ENCODE measurements at regions not wholly inside any gene's neighbourhood (a gene's known extent, or its start where the extent isn't known, plus 50 kb on each side); places are given as distances from the start of the nearest gene placed in this dataset.

- Histone ChIP-seq H3K4me3 (ENCODE audit: low read length) (no peak overlapping the region), H3K27ac (ENCODE audit: low read length) (no peak overlapping the region), H3K4me2 (ENCODE audit: low read depth, low read length, poor library complexity, severe bottlenecking) (no peak overlapping the region), H3K9ac (ENCODE audit: low read length) (no peak overlapping the region), H3K36me3 (ENCODE audit: insufficient read depth, low read length) (no peaks in the 10 kb centered on the region), H3K4me1 (ENCODE audit: low read length) (no peaks in the 10 kb centered on the region), H3K79me2 (ENCODE audit: low read length) (no peaks in the 10 kb centered on the region), H2AFZ (ENCODE audit: low read length) (no peak overlapping the region), H3K9me3 (ENCODE audit: low read length) (no peaks in the 10 kb centered on the region), H3K9me2 (replicated peaks; ENCODE audit: insufficient read depth, low read length) (no peaks in the 10 kb centered on the region), H4K20me1 (ENCODE audit: insufficient read depth, low read depth, low read length) (no peaks in the 10 kb centered on the region), H3K27me3 (ENCODE audit: low read length) (no peaks in the 10 kb centered on the region)
- DNase-seq: no peak
Observed at GRCh38 chr11:134760299-134760698, 348.3 kb upstream of the B3GAT1 start.

- Histone ChIP-seq H3K79me2 (ENCODE audit: low read length) (no peaks in the 10 kb centered on the region), H3K27ac (ENCODE audit: low read length) (no peak overlapping the region), H3K9me2 (replicated peaks; ENCODE audit: insufficient read depth, low read length) (no peaks in the 10 kb centered on the region), H3K36me3 (ENCODE audit: insufficient read depth, low read length) (no peaks in the 10 kb centered on the region), H3K4me1 (ENCODE audit: low read length) (no peaks in the 10 kb centered on the region), H3K9me3 (ENCODE audit: low read length) (no peaks in the 10 kb centered on the region), H3K27me3 (ENCODE audit: low read length) (no peaks in the 10 kb centered on the region), H3K9ac (ENCODE audit: low read length) (no peak overlapping the region), H3K4me3 (ENCODE audit: low read length) (no peak overlapping the region), H3K4me2 (ENCODE audit: low read depth, low read length, poor library complexity, severe bottlenecking) (no peak overlapping the region), H4K20me1 (ENCODE audit: insufficient read depth, low read depth, low read length) (no peaks in the 10 kb centered on the region), H2AFZ (ENCODE audit: low read length) (no peak overlapping the region)
- DNase-seq: no peak
Observed at GRCh38 chr11:134759855-134760254, 347.8 kb upstream of the B3GAT1 start.

DNA sequence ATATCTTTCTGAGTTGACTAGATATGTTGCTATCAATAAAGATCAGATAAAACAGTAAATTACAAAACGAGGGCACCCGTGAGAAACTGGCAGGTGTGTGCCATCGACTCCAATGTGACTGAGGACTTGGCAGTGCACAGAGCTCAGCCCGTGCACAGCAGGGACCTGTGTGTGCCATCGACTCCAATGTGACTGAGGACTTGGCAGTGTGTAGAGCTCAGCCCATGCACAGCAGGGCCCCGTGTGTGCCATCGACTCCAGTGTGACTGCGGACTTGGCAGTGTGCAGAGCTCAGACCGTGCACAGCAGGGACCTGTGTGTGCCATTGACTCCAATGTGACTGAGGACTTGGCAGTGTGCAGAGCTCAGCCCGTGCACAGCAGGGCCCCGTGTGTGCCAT lies 347.2 kb upstream of the B3GAT1 start:
- Histone ChIP-seq H3K36me3 (ENCODE audit: insufficient read depth, low read length) (no peaks in the 10 kb centered on the region), H3K9me3 (ENCODE audit: low read length) (no peaks in the 10 kb centered on the region)
- no peak for DNase-seq

GRCh38 chr11:134758342-134758931 lies 346.4 kb upstream of the B3GAT1 start:
- H3K4me1 ChIP-seq (ENCODE audit: low read length): no peaks in the 10 kb centered on the region
- H3K4me3 ChIP-seq (ENCODE audit: low read length): no peak overlapping the region
- no peaks in the 10 kb centered on the region for H3K27me3 ChIP-seq (ENCODE audit: low read length)
- H3K36me3 ChIP-seq (ENCODE audit: insufficient read depth, low read length): no peaks in the 10 kb centered on the region
- no peak for DNase-seq
- no peaks in the 10 kb centered on the region for H3K9me3 ChIP-seq (ENCODE audit: low read length)
- no peak overlapping the region for H2AFZ ChIP-seq (ENCODE audit: low read length)
- H3K4me2 ChIP-seq (ENCODE audit: low read depth, low read length, poor library complexity, severe bottlenecking): no peak overlapping the region
- no peaks in the 10 kb centered on the region for H3K79me2 ChIP-seq (ENCODE audit: low read length)
- H4K20me1 ChIP-seq (ENCODE audit: insufficient read depth, low read depth, low read length): no peaks in the 10 kb centered on the region
- no peak overlapping the region for H3K9ac ChIP-seq (ENCODE audit: low read length)
- no peaks in the 10 kb centered on the region for H3K9me2 ChIP-seq (replicated peaks; ENCODE audit: insufficient read depth, low read length)
- H3K27ac ChIP-seq (ENCODE audit: low read length): no peak overlapping the region

More for the DNA sequence above, 347.2 kb upstream of the B3GAT1 start:
- Histone ChIP-seq H3K9me2 (replicated peaks; ENCODE audit: insufficient read depth, low read length) (no peaks in the 10 kb centered on the region), H2AFZ (ENCODE audit: low read length) (no peak overlapping the region), H3K4me1 (ENCODE audit: low read length) (no peaks in the 10 kb centered on the region), H3K4me2 (ENCODE audit: low read depth, low read length, poor library complexity, severe bottlenecking) (no peak overlapping the region), H3K79me2 (ENCODE audit: low read length) (no peaks in the 10 kb centered on the region), H4K20me1 (ENCODE audit: insufficient read depth, low read depth, low read length) (no peaks in the 10 kb centered on the region), H3K4me3 (ENCODE audit: low read length) (no peak overlapping the region), H3K9ac (ENCODE audit: low read length) (no peak overlapping the region), H3K27me3 (ENCODE audit: low read length) (no peaks in the 10 kb centered on the region), H3K27ac (ENCODE audit: low read length) (no peak overlapping the region)

- Histone ChIP-seq H3K9me3 (ENCODE audit: low read length) (no peaks in the 10 kb centered on the region), H3K4me3 (ENCODE audit: low read length) (no peak overlapping the region), H4K20me1 (ENCODE audit: insufficient read depth, low read depth, low read length) (no peaks in the 10 kb centered on the region), H3K4me2 (ENCODE audit: low read depth, low read length, poor library complexity, severe bottlenecking) (no peak overlapping the region), H3K4me1 (ENCODE audit: low read length) (no peaks in the 10 kb centered on the region), H3K9me2 (replicated peaks; ENCODE audit: insufficient read depth, low read length) (no peaks in the 10 kb centered on the region), H2AFZ (ENCODE audit: low read length) (no peak overlapping the region), H3K9ac (ENCODE audit: low read length) (no peak overlapping the region), H3K36me3 (ENCODE audit: insufficient read depth, low read length) (no peaks in the 10 kb centered on the region), H3K27ac (ENCODE audit: low read length) (no peak overlapping the region), H3K27me3 (ENCODE audit: low read length) (no peaks in the 10 kb centered on the region), H3K79me2 (ENCODE audit: low read length) (no peaks in the 10 kb centered on the region)
- DNase-seq: no peak
Observed at GRCh38 chr11:134757633-134758032, 345.6 kb upstream of the B3GAT1 start.

DNA sequence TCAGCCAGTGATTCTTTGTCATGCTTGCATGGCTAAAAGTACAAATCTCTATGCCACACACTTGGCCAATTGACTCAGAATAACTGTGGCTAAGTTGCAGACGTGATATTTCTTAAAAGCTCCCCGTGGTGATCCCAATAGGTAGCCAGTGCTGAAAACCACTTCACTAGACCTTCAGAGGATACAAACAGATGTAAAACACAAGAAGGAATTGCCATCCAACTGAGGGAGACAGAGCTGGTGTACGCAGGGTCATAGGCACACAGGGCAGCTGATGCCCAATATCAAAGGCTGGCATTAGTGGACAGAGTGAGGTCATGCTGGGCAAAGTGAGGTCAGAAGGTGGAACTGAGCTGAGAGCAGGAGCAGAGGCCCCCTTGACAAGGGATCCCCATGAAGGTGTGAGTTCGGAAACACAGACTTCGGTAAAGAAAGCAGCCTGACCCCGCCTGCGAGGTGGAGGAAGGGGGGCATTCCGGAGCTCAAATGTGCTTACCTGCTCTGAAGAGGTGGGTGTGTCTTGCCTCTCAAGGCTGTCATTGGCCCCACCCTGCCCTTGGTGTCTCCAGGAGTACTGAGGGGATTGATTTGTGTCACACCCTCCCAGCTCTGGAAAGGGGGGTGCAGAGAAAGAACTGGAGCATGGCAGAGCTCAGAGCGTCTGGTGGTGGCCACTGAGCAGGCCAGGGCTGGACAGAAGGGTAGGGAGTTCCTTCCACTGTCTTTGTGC lies 344.9 kb upstream of the B3GAT1 start:
- Histone ChIP-seq H3K4me3 (ENCODE audit: low read length) (no peak overlapping the region), H3K9me2 (replicated peaks; ENCODE audit: insufficient read depth, low read length) (no peaks in the 10 kb centered on the region), H2AFZ (ENCODE audit: low read length) (no peak overlapping the region), H3K27ac (ENCODE audit: low read length) (no peak overlapping the region), H3K9ac (ENCODE audit: low read length) (no peak overlapping the region), H3K9me3 (ENCODE audit: low read length) (no peaks in the 10 kb centered on the region), H4K20me1 (ENCODE audit: insufficient read depth, low read depth, low read length) (no peaks in the 10 kb centered on the region), H3K4me2 (ENCODE audit: low read depth, low read length, poor library complexity, severe bottlenecking) (no peak overlapping the region), H3K36me3 (ENCODE audit: insufficient read depth, low read length) (no peaks in the 10 kb centered on the region), H3K4me1 (ENCODE audit: low read length) (no peaks in the 10 kb centered on the region), H3K27me3 (ENCODE audit: low read length) (no peaks in the 10 kb centered on the region), H3K79me2 (ENCODE audit: low read length) (no peaks in the 10 kb centered on the region)
- DNase-seq: no peak

DNA sequence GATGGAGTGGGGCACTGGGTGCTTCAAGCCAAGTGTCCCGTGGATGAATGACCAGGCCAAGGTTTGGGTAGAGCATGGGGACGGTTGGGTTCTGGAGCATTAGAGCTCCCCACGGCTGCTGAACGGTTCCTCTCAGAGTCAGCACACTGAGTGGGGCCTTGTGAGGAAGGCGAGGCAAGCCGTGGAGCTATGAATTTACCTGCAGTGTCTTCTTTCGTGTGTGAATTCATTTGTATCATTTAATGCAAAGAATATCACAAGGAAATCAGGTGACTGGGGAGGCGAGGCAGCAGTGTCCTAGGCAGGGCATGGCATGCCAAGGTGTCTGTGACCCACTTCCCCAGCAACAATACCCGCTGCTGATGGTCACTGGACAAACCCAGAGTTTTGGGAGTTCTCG lies 343.5 kb upstream of the B3GAT1 start:
- no peaks in the 10 kb centered on the region for H3K27me3 ChIP-seq (ENCODE audit: low read length)
- H3K36me3 ChIP-seq (ENCODE audit: insufficient read depth, low read length): no peaks in the 10 kb centered on the region
- H3K9ac ChIP-seq (ENCODE audit: low read length): no peak overlapping the region
- H3K4me1 ChIP-seq (ENCODE audit: low read length): no peaks in the 10 kb centered on the region
- no peak for DNase-seq
- no peak overlapping the region for H3K4me3 ChIP-seq (ENCODE audit: low read length)
- H3K9me3 ChIP-seq (ENCODE audit: low read length): no peaks in the 10 kb centered on the region
- H3K4me2 ChIP-seq (ENCODE audit: low read depth, low read length, poor library complexity, severe bottlenecking): no peak overlapping the region
- H4K20me1 ChIP-seq (ENCODE audit: insufficient read depth, low read depth, low read length): no peaks in the 10 kb centered on the region
- H3K27ac ChIP-seq (ENCODE audit: low read length): no peak overlapping the region
- H3K79me2 ChIP-seq (ENCODE audit: low read length): no peaks in the 10 kb centered on the region
- H2AFZ ChIP-seq (ENCODE audit: low read length): no peak overlapping the region
- H3K9me2 ChIP-seq (replicated peaks; ENCODE audit: insufficient read depth, low read length): no peaks in the 10 kb centered on the region

DNA sequence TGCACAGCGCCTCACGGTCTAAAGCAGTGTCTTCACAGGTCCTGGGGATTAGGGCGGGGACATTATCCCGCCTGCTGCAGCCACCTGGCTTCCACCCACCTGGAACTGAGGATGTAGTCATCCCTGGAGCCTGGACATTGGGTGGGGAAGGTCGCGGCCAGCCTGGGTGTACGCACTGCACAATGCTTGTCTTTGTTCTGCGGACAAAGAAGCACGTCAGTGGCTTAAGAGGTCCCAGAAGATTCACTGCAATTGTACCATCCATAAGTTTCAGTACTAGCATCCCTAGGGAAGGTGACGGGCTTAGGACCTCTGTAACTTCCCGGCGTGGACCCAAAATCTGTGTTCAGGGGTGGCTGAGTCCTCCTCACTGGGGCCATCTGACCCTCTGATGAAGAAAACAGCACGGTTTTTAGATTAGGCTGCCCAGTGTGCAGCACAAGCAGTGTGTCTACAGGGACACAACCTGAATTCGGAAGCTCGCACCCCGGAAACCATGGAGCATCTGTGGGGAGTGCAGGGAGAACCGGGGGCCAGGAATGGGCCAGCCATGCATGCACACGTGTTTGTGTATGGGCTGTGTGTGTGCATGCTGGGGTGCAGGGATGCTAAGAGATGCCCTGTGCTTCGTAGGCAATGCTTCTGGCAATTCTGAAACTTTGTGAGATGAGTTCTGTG lies 342.6 kb upstream of the B3GAT1 start:
- Histone ChIP-seq H3K79me2 (ENCODE audit: low read length) (no peaks in the 10 kb centered on the region), H3K27me3 (ENCODE audit: low read length) (no peaks in the 10 kb centered on the region), H2AFZ (ENCODE audit: low read length) (no peak overlapping the region), H3K4me2 (ENCODE audit: low read depth, low read length, poor library complexity, severe bottlenecking) (no peak overlapping the region), H3K27ac (ENCODE audit: low read length) (no peak overlapping the region), H4K20me1 (ENCODE audit: insufficient read depth, low read depth, low read length) (no peaks in the 10 kb centered on the region), H3K36me3 (ENCODE audit: insufficient read depth, low read length) (no peaks in the 10 kb centered on the region), H3K4me1 (ENCODE audit: low read length) (no peaks in the 10 kb centered on the region), H3K9me3 (ENCODE audit: low read length) (no peaks in the 10 kb centered on the region), H3K9me2 (replicated peaks; ENCODE audit: insufficient read depth, low read length) (no peaks in the 10 kb centered on the region), H3K4me3 (ENCODE audit: low read length) (no peak overlapping the region), H3K9ac (ENCODE audit: low read length) (no peak overlapping the region)
- DNase-seq: no peak

Data from Karpas-422 (cell line).